ENCODE measurements at regions not wholly inside any gene's neighbourhood (a gene's known extent, or its start where the extent isn't known, plus 50 kb on each side); places are given as distances from the start of the nearest gene placed in this dataset.

DNA sequence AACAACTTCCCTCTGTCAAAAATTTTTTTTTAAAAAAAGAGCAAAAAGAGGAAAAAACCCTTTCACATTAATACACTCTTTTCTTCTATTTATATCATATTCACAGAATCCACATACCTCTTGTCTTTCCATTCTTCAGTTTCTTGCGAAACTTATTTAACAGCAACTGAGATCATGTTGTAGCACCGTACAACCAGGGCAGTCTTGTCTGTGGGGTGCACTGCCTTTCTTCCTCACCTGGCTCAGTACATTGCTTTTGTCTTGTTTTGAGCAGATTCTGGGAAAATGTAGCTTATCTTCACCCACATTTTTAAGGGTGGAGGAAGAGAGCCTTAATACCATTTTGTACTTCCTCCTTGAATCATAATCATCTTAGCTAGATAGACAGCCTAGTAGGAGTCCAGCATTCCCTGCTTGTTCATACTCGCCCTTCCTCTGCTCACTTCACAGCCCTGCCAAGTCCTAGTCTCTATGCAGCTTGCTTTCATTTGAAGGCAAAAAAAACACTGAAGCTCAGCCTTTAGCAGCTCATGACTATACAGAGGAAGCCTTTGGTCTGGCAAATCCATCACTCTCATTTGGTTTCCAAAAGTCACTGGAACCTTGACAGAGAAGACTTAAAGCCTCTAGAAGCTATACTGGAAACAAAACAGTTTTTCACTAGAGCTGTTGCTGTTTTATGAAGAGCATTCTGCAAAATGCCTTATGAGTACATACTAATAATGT, 140.6 kb upstream of the BANK1 start:
- Histone ChIP-seq H4K20me1 (ENCODE audit: control insufficient read depth, insufficient read depth, low read depth, low read length) (no peaks in the 10 kb centered on the region), H3K36me3 (ENCODE audit: control insufficient read depth, low read length) (no peaks in the 10 kb centered on the region), H3K9me3 (ENCODE audit: control insufficient read depth, insufficient read depth, low read length) (no peaks in the 10 kb centered on the region), H3K9me2 (replicated peaks; ENCODE audit: control insufficient read depth, low read length) (no peaks in the 10 kb centered on the region), H3K27ac (ENCODE audit: low read depth, low read length) (no peak overlapping the region), H3K4me2 (ENCODE audit: low read length) (no peak overlapping the region), H3F3A (ENCODE audit: control insufficient read depth, insufficient read depth) (no peaks in the 10 kb centered on the region), H3K4me3 (ENCODE audit: low read length) (no peak overlapping the region), H3K4me1 (ENCODE audit: control insufficient read depth, low read length) (no peaks in the 10 kb centered on the region), H3K79me2 (ENCODE audit: control insufficient read depth, low read length) (no peaks in the 10 kb centered on the region), H3K27me3 (ENCODE audit: control insufficient read depth, low read length) (no peaks in the 10 kb centered on the region)
- TF ChIP-seq, protein P1, sequence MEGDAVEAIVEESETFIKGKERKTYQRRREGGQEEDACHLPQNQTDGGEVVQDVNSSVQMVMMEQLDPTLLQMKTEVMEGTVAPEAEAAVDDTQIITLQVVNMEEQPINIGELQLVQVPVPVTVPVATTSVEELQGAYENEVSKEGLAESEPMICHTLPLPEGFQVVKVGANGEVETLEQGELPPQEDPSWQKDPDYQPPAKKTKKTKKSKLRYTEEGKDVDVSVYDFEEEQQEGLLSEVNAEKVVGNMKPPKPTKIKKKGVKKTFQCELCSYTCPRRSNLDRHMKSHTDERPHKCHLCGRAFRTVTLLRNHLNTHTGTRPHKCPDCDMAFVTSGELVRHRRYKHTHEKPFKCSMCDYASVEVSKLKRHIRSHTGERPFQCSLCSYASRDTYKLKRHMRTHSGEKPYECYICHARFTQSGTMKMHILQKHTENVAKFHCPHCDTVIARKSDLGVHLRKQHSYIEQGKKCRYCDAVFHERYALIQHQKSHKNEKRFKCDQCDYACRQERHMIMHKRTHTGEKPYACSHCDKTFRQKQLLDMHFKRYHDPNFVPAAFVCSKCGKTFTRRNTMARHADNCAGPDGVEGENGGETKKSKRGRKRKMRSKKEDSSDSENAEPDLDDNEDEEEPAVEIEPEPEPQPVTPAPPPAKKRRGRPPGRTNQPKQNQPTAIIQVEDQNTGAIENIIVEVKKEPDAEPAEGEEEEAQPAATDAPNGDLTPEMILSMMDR (IDR thresholded peaks at IDR 0.05; ENCODE audit: low read depth, low read length, poor library complexity, severe bottlenecking) = no peak
- TF ChIP-seq EZH2phosphoT487 (IDR thresholded peaks at IDR 0.05; ENCODE audit: borderline replicate concordance, low read length) = no peak

DNA sequence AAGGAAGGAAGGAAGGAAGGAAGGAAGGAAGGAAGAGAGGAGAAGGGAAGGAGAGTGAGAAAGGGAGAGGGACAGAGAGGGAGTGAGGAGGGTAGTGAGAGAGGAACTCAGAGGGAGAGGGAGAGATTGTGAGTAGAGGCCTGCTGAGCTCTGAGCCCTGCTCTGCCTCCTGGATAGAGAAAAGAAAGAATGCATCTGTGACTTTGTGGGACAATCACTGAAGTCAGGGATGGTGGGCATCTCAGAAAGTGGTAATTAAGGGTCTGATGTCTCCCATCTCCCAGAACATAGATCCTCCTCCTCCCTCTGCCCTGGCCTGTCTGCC, 142.9 kb upstream of the BANK1 start:
- TF ChIP-seq EZH2phosphoT487 (IDR thresholded peaks at IDR 0.05; ENCODE audit: borderline replicate concordance, low read length) = no peak
- TF ChIP-seq, protein P1 (IDR thresholded peaks at IDR 0.05; ENCODE audit: low read depth, low read length, poor library complexity, severe bottlenecking) = no peak
- H3K36me3 ChIP-seq (ENCODE audit: control insufficient read depth, low read length) = no peaks in the 10 kb centered on the region
- no peaks in the 10 kb centered on the region for H3F3A ChIP-seq (ENCODE audit: control insufficient read depth, insufficient read depth)
- H3K4me2 ChIP-seq (ENCODE audit: low read length) = no peak overlapping the region
- no peak overlapping the region for H3K27ac ChIP-seq (ENCODE audit: low read depth, low read length)
- no peaks in the 10 kb centered on the region for H3K79me2 ChIP-seq (ENCODE audit: control insufficient read depth, low read length)
- H3K9me3 ChIP-seq (ENCODE audit: control insufficient read depth, insufficient read depth, low read length) = no peaks in the 10 kb centered on the region
- H4K20me1 ChIP-seq (ENCODE audit: control insufficient read depth, insufficient read depth, low read depth, low read length) = no peaks in the 10 kb centered on the region
- no peaks in the 10 kb centered on the region for H3K9me2 ChIP-seq (replicated peaks; ENCODE audit: control insufficient read depth, low read length)
- H3K4me3 ChIP-seq (ENCODE audit: low read length) = no peak overlapping the region
- no peaks in the 10 kb centered on the region for H3K4me1 ChIP-seq (ENCODE audit: control insufficient read depth, low read length)
- no peaks in the 10 kb centered on the region for H3K27me3 ChIP-seq (ENCODE audit: control insufficient read depth, low read length)

DNA sequence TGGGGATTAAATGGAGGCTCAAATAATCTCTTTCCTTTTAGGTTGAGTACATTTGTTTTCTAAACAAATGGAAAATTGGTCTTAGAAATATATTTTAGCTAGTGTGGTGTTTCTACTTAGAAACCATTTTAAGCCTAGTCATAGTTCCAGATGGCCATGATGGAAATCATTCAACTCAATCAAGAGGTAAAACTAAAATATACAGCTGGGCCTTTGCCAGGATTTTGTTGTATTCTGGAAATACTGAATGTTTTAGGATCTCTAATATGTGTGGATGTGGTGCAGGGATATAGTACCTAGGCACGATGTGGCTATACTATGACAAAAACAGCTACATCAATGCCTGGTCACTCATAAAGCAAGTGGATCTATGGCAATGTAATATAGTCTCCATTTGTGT, 146.0 kb upstream of the BANK1 start:
- Histone ChIP-seq H4K20me1 (ENCODE audit: control insufficient read depth, insufficient read depth, low read depth, low read length) (no peaks in the 10 kb centered on the region), H3K4me2 (ENCODE audit: low read length) (no peak overlapping the region), H3K27me3 (ENCODE audit: control insufficient read depth, low read length) (no peaks in the 10 kb centered on the region), H3F3A (ENCODE audit: control insufficient read depth, insufficient read depth) (no peaks in the 10 kb centered on the region), H3K4me1 (ENCODE audit: control insufficient read depth, low read length) (0 out of 2 replicates have a peak, but pooled peaks cover 3% of the 10 kb centered on the region), H3K4me3 (ENCODE audit: low read length) (no peak overlapping the region), H3K27ac (ENCODE audit: low read depth, low read length) (no peak overlapping the region), H3K9me3 (ENCODE audit: control insufficient read depth, insufficient read depth, low read length) (no peaks in the 10 kb centered on the region; the same call in 1 of the 2 replicates), H3K36me3 (ENCODE audit: control insufficient read depth, low read length) (no peaks in the 10 kb centered on the region), H3K79me2 (ENCODE audit: control insufficient read depth, low read length) (no peaks in the 10 kb centered on the region), H3K9me2 (replicated peaks; ENCODE audit: control insufficient read depth, low read length) (no peaks in the 10 kb centered on the region)
- no peak for TF ChIP-seq EZH2phosphoT487 (IDR thresholded peaks at IDR 0.05; ENCODE audit: borderline replicate concordance, low read length)
- TF ChIP-seq, protein P1 (IDR thresholded peaks at IDR 0.05; ENCODE audit: low read depth, low read length, poor library complexity, severe bottlenecking) = no peak
